ENCODE measurements at regions not wholly inside any gene's neighbourhood (a gene's known extent, or its start where the extent isn't known, plus 50 kb on each side); places are given as distances from the start of the nearest gene placed in this dataset.
"Not testable (repeated sequence)": the region's sequence is repeated elsewhere in the genome, so short reads cannot be mapped to it uniquely, and the experiment has no call there.

DNA sequence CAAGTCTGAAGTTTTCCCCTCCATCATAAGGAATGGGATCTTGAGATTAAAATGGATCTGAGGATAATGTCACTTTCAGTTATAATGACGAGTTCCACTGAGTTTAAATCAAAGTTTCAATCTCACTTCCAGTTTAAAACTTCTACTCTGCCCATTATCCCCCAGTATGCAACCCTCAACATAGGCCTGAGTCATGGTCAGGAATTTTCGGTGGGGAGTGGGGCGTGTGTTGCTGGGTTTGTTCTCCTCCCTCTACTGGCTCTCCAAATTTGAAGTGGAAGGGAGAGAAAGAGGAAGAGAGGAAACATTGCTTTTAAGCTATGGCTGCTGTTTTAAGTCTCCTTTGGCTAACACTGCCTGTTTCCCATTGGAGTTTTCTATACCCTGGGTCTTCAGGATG, 152.9 kb downstream of the TM2D1 start:
- DNase-seq: no peak

DNA sequence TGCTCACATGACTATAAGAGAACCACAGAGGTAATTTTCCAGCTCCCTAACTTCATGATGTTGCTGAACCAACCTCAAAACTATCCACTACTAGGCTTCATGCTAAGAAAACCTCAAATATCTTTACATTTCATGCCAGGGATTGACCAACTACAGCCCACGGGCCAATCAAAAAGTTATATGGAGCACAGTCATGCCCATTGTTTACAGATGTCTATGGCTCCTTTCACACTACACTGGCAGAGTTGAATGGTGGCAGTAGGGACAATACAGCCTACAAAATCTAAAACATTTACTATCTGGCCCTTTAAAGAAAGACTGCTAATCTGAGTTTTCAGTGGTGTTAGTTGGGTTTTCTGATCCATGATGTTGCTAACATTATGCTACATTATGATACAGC, 154.8 kb downstream of the TM2D1 start:
- no peak for DNase-seq

DNA sequence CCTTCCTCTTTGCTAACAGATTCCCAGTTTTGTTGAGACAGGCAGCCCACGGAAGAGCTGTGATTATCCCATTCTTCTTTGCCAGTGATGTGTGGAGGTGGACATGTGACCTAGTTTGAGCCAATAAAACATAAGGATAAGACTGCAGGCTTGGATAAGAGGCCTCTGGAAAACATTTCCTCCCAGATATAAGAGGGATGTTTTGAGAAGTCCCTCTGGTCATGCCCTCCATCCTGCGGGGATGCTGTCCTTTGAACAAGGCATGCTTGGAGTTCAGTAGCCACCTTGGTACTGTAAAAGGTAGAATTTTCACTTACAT, 155.7 kb downstream of the TM2D1 start:
- DNase-seq: no peak

DNA sequence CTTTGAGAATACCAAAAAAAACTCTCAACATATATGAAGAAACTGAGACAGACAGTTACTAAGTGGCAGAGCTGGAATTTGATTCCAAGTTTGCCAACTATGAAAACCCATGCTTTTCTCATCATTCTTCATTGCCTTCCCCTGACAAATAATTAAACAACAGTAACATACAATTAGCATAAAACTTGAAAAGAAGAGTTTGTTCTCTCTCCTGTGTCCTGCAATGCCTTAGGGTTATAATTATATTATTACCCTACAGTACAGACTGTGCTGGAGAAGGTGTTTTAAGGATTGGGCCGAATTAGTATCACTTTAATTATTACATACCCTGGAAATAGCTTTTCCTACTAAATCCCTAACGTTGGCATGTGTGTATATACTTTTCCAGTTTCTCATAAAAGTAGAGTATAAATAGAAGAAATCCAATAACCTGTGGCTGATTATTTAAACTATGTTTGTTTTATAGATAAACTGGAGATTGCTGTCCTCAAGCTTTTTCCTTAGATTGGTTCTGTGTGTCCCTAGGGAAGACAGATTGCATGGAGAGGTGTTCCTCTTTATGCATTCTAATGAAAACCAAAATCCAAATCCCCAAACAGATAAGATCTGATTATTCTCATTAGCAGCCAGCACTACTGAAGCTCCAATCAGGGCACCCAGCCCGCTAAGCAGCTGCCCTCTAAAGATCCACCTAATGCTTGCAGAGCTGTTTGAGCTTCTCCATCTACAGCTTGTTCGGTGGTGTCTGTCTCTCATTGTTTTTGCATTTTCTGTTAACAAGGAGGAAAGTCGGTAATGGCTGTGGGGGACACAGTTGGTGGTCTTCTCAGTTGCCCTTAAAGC, 156.3 kb downstream of the TM2D1 start:
- DNase-seq: no peak

DNA sequence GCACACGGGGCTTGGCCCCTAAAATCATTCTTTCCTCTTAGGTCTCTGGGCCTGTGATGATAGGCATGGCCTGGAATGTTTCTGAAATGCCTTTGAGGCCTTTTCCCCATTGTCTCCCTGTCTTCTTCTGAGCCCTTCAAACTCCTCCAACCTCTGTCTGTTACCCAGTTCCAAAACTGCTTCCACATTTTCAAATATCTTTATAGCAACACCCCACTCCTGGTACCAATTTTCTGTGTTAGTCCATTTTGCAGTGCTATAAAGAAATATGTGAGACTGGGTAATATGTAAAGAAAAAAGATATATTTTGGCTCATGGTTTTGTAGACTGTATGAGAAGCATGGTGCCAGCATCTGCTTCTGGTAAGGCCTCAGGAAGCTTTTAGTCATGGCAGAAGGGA, 158.8 kb downstream of the TM2D1 start:
- no peak for DNase-seq

DNA sequence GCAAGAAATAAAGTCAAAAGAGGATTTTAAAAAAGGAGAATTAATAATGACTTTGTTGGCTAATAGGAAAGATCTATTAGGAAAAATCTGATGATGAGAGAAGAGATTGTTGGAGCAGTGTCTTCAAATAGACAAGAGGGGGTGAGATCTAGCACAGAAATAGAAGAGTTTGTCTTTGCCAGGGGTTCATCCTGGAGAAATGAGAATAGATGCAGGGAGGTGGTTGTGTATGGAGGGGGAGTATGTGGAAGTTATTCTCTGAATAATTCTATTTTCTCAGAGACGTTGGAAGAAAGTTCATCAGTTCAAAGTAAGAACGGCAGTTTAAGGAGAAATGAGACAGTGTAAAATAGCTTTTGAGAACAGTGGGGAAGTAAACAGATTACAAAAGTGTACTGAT, 161.3 kb downstream of the TM2D1 start:
- DNase-seq: no peak

DNA sequence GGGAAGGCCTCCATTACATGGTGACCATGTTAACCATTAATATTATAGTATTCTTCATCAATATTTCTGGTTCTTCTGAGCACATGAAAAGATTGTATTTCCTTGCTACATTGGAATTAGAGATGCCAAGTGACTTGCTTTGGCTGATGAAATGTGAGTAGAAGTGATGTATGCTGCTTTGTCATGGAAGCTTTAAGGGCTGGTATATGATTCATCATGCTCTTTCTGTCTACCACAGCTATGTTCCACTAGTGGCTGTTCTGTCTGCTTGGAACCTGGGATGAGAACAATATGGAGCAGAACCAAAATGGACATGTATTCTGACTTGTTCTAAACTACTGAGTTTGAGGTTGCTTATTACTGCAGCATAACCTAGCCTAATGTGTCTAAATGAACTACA, 163.3 kb downstream of the TM2D1 start:
- no peak for DNase-seq

DNA sequence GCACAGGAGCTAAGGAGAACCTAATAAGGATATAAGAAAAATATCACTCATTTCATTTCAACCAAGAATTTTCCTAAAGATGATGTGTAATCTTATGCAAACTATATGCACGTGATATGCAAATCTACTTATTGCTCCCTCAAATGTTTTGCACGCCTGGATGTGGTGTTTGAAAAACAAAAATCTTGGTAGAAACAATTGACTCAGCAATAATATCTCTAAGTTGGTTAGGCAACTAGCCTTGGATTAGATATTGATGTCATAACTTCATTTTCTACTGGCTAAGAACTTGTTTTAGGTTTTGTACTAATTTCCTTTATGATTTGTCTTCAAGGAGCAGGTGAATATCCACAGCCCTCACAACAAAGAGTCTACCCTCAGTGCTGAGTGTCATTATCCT, 164.6 kb downstream of the TM2D1 start:
- no peak for DNase-seq

DNA sequence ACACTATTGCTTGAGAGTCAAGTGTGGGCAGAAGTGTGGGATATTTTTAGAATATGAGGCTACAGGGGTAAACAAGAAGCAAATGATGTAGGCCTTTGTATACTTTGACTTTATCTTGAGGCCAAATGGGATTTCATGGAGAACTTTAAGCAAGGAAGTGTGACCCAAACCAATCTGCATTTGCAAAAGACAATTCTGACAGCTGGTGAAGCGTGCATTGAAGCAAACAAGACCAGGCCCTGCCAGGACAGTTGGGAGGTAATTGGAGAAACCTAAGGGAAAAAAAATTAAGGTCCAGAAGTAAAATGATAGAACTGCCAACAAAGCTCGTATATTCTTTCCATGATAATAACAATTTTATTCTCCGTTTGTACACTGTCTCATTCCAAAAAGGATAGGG, 168.3 kb downstream of the TM2D1 start:
- DNase-seq: no peak

DNA sequence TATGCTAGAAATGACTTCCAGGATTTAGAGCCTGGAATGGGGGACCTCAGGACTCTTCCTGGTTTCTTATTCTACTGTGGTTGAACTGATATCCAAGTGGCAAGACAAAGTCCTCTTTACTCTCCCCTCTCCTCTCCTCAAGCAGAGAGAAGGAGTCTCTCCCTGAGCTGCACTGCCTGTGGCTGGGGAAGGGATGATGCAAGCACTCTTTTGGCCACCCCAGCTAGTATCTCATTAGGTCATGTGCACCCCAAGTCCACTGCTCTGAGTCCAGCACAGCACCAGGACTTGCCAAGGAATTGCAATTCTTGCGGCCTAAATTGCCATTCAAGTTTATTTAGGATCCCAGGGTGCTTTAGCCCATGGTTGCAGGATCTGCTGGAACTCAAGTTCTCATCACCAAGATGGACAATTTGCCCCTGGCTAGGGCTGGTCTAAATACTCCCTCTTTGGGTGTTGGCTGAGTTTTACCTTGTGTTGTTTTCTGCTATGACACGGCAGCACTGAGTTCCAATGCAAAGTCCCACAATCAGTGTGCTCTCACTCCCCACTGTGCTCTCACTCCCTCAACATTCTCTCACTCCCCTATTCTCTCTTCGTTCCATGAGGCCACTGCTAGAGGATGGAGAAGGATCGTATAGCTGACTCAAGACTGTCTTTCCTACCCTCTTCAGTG, 172.2 kb downstream of the TM2D1 start:
- no peak for DNase-seq

DNA sequence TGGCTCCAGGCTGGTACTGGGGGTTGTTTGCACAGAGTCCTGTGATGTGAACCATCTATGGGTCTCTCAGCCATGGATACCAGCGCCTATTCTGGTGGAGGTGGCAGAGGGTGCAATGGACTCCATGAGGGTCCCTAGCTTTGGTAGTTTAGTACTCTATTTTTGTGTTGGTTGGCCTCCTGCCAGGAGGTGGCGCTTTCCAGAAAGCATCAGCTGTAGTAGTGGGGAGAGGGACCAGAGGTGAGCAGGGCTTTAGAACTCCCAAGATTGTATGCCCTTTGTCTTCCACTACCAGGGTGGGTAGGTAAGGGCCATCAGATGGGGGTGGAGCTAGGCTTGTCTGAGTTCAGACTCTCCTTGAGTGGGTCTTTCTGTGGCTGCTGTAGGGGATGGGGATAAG, 177.6 kb downstream of the TM2D1 start:
- DNase-seq: not testable (repeated sequence)

DNA sequence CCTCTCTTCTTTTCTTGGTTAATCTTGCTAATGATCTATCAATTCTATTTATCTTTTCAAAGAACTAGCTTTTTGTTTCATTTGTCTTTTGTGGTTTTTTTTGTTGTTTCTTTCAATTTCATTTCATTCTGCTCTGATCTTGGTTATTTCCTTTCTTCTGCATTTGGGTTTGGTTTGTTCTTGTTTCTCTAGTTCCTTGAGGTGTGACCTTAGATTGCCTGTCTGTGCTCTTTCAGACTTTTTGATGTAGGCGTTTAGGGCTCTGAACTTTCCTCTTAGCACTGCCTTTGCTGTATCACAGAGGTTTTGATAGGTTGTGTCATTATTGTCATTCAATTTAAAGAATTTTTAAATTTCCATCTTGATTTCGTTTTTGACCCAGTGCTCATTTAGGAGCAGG, 180.1 kb downstream of the TM2D1 start:
- not testable (repeated sequence) for DNase-seq

DNA sequence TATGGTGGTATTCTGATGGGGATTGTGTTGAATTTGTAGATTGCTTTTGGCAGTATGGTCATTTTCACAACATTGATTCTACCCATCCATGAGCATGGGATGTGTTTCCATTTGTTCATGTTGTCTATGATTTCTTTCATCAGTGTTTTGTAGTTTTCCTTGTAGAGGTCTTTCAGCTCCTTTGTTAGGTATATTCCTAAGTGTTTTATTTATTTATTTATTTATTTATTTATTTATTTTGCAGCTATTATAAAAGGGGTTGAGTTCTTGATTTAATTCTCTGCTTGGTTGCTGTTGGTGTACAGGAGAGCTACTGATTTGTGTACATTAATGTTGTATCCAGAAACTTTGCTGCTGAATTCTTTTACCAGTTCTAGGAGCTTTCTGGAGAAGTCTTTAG, 181.4 kb downstream of the TM2D1 start:
- not testable (repeated sequence) for DNase-seq

DNA sequence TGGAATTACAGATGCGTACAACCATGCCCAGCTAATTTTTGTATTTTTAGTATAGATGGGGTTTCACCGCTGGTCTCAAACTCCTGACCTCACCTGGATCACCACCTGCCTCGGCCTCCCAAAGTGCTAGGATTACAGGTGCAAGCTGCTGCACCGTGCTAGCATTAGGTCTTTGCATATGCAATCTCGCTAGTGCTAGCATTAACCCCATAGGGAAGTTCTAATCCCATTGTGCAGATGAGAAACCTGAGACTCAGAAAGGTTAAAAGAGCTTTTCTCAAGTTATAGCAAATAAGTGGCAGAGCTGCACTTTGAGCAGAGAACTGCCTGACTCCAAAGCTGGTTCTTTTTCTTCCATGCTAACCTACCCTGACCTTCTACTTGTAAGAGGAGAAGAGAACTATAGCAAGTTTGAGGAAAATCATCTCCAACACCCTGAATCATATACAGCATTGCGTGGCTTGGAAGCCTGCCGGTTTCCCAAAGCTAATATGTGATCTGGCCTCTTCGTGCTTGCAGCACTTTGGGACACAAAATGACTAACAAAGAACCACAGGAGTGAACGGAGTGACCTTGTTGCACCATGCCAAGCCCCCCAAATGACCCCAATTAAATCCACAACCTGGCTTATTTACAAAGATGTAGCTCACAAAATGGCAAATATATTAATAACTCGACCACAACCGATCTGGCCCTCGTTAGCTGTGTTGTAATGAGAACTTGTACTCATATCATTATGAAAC, 185.1 kb downstream of the TM2D1 start:
- no peak for DNase-seq

DNA sequence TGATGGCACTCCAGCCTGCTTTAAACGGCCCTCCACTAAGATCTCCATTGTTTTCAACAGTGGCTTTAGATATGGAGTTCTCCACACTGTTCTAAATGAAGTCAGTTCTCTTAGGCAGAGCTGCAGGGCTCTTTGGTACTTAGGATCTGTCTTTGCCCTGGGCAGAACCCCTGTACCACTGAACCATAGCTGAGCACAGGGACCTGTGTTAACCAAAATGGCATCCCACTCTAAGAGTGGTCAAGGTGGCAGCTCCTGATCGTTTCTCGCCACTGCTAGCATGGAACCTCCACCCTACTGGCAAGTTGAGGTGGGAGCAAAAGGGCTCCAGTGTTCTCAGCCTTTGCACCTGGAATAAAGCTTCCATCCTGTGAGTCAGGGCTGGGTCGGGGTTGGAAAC, 186.7 kb downstream of the TM2D1 start:
- no peak for DNase-seq

DNA sequence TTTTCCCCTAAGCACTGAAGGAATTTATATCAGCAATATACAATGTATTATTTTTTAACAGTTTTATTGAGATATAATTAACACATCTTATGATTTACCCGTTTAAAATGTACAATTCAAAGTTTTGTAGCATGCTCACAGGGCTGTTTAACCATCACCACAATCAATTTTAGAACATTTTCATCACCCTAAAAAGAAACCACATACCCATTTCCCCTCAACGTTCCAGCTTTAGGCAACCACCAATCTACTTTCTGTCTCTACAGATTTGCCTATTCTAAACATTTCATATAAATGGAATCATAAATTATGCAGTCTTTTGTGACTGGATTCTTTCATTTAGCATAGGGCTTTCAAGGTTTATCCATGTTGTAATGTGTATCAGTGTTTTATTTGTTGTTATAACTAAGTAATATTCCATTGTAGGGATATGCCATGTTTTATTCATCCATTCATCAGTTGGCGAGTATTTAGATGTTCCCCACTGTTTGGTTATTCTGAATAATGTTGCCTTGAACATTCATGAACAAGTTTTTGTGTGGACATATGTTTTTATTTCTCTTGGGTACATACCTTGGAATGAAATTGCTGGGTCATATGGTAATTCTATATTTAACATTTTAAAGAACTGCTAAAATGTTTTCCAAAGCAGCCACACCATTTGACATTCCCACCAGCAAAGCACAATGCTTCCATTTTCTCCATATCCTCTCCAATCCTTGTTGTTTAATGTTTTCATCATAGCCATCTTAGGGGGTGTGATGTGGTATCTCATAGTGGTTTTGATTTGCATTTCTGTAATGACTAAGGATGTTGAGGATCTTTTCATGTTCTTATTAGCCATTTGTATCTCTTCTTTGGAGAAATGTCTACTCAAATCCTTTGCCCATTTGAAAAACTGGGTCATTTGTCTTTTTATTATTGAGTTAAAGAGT, 188.5 kb downstream of the TM2D1 start:
- DNase-seq: no peak

DNA sequence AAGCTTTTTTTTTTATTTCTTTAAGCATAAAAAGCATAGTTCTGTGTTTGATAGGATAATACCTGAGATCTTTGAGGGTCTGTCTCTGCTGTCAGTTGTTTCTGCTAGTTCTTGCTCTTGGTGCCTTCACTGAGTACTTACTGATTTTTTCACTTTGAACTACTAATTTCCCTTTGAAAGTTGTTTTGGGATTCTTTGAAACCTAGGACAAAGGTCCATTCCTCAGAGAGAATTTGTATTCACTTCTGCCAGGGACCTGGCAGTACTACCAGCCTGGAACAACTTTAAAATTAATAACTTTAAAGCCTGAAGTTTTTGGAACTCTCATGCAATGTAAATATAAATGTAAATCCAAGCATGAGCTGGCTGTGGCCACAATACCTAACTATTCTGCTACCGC, 190.1 kb downstream of the TM2D1 start:
- DNase-seq: no peak

DNA sequence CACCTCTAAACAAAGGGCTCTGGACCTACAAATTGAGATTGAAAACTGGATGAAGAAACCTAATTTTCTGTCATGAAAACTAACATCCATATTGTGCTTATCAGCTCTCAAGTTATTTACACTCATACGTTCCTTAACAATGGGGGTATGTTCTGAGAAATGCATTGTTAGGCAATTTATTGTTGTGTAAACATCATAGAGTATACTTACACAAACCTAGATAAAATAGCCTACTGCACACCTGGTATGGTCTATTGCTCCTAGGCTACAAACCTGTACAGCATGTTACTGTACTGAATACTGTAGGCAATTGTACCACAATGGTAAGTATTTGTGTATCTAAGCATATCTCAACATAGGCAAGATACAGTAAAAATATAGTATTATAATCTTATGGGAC, 191.4 kb downstream of the TM2D1 start:
- DNase-seq: no peak

DNA sequence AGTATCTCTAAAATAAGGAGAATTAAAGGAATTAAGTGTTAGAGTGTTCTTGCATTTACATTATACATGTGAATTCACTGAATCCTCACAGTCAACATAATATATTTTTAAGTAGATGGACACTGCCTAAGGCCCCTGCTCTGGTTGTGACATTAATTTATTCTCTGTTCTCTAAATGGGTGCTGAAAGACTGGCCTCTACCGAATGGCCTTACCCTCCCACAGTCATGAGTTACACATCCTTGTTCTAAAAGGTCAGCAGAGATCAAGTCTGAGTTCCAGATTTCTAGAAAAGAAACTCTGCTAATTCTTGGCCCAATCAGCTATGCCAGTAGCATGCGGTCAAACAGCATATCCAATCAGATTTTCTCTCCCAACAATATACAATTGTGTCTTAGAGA, 193.2 kb downstream of the TM2D1 start:
- no peak for DNase-seq

DNA sequence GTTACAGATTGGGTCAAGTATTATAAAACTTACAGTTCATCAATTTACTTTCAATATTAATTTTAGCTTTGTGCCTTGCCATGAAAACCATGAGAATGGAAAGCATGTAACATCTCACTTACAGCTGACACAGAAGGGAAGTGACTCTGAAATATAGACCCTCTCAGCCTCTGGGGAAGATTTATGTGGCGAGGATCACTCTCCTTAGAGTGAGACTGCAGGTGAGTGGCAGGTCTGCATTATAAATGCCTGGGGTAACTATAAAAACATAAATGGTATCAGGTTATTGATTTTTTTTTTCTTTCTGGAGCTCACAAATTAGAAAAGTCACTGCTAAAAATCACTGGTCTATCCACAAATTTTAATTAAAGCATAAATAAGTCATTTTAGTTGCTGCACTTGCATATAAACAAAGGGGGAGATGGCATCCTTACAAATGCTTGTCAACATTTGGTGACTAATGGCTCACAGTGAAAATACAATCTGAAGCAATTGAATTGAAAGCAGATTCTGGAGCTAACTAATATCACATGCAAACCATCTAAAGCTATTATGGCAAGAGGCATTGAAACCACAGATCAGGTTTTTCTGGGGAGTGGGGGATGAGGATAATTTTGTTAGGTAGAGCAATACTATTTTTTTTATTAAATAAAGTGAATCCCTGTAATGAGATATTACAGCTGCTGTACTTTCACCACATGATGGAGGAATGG, 200.9 kb downstream of the TM2D1 start:
- DNase-seq: no peak

DNA sequence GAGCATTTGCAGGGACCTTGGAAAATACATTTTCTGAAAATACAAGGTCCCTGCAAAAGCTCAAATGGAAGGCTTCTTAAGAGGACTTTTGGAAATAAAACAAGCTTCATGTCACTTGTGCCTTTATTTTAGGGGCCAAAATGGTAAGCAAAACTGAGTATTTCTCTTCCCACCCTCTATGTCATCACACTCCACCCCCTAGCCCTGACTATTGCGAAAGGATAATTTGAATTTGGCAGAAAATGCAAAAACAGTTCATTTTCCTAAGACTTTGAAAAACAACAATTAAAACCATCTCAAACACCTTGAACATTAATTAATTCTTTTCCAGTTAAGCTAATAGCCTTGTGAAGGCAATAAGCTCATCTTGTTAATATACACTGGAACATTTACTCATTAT, 201.7 kb downstream of the TM2D1 start:
- no peak for DNase-seq

DNA sequence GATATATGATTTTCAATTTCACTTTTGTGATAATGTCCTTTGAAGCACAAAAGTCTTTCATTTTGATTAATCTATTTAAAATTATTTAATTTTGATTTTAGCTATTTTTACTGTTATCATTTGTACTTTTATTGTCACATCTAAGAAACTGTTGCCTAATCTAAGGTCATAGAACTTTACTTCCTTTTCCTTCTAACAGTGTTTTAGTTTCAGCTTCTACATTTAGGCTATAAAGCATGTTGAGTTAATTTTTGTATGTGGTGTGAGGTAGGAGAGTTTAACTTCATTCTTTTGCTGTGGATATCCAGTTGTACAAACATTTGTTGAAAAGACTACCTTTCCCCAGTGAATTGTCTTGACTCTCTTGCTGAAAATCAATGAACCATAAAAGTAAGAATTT, 204.5 kb downstream of the TM2D1 start:
- DNase-seq: no peak

Data from NCI-H1930 (cell line).